Endodermal cell (in vitro differentiated cells): ENCODE measurements at regions not wholly inside any gene's neighbourhood (a gene's known extent, or its start where the extent isn't known, plus 50 kb on each side); places are given as distances from the start of the nearest gene placed in this dataset.

ENCODE experiments used
- DNase-seq: peaks from one replicate; pipeline ENCODE4 v3.0.0-alpha.2; 2017
- H3K27ac ChIP-seq: 2 replicates; pipeline ENCODE4 v1.5.1; 2013; ENCODE audit warnings: mild to moderate bottlenecking, low read depth, low read length, moderate library complexity
- H3K27me3 ChIP-seq: 2 replicates; pipeline ENCODE4 v1.6.1; 2013; ENCODE audit warnings: mild to moderate bottlenecking, low read length, moderate library complexity; ENCODE audit not compliant: insufficient read depth, control insufficient read depth, poor library complexity, severe bottlenecking
- H3K36me3 ChIP-seq: 2 replicates; pipeline ENCODE4 v1.7.0; 2013; ENCODE audit warnings: mild to moderate bottlenecking, low read length, moderate library complexity; ENCODE audit not compliant: control insufficient read depth, insufficient read depth
- H3K4me1 ChIP-seq: one replicate; pipeline ENCODE4 v1.7.0; 2013; ENCODE audit warnings: low read length; ENCODE audit not compliant: control insufficient read depth, insufficient read depth
- H3K4me3 ChIP-seq: 2 replicates; pipeline ENCODE4 v1.5.1; 2013; ENCODE audit warnings: mild to moderate bottlenecking, low read length, moderate library complexity
- H3K9ac ChIP-seq: 2 replicates; pipeline ENCODE4 v1.6.1; 2013; ENCODE audit warnings: mild to moderate bottlenecking, low read length, moderate library complexity; ENCODE audit not compliant: poor library complexity, severe bottlenecking; ENCODE audit errors: extremely low read depth
- H3K9me3 ChIP-seq: 2 replicates; pipeline ENCODE4 v1.6.1; 2013; ENCODE audit warnings: mild to moderate bottlenecking, low read length, moderate library complexity; ENCODE audit not compliant: control insufficient read depth
- H3K27ac Mint-ChIP-seq: 2 replicates; pipeline ENCODE4 v1.8.0; 2020; ENCODE audit warnings: mixed read lengths
- H3K27me3 Mint-ChIP-seq: 2 replicates; pipeline ENCODE4 v1.8.0; 2021; ENCODE audit warnings: mild to moderate bottlenecking, mixed read lengths; ENCODE audit not compliant: insufficient read depth
- H3K36me3 Mint-ChIP-seq: 2 replicates; pipeline ENCODE4 v1.8.0; 2020; ENCODE audit warnings: low read depth, mixed read lengths
- H3K4me1 Mint-ChIP-seq: 2 replicates; pipeline ENCODE4 v1.8.0; 2020; ENCODE audit warnings: mixed read lengths
- H3K4me3 Mint-ChIP-seq: 2 replicates; pipeline ENCODE4 v1.8.0; 2020; ENCODE audit warnings: mild to moderate bottlenecking, moderate library complexity, mixed read lengths
- H3K9me3 Mint-ChIP-seq: 2 replicates; pipeline ENCODE4 v1.8.0; 2020; ENCODE audit warnings: mild to moderate bottlenecking, mixed read lengths
- WGBS, 2 experiments: methylation state at CpG; one replicate each; pipeline versions ENCODE4 v1.1.5 to v1.1.7; 2013; ENCODE audit warnings: missing lambda C conversion rate in 2 of 2, mixed read lengths in 1 of 2; ENCODE audit not compliant: insufficient coverage in 1 of 2, insufficient read length in 1 of 2; 5-methylcytosine and 5-hydroxymethylcytosine counted together
- TF ChIP-seq, protein P1 (sequence below): fragments of 200-600 bp; sonication (generic); conservative IDR thresholded peaks from 2 replicates; pipeline ENCODE4 v1.5.0; 2021; ENCODE audit warnings: antibody characterized with exemption, mild to moderate bottlenecking

DNA sequence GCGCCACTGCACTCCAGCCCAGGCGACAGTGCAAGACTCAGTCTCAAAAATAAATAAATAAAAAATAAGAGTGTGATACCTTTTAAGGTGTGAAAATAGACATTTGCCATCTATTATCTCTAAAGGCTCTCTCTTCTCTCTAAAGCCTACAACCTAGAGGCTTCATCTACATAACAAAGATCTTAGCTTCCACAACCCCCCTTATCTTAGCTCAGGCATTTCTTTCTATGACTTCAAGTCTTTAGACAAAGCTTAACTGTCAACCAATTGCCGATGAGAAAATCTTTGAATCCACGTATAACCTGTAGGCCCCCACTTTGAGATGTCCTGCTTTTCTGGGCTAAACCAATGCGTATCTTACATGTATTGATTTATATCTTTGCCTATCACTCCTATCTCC is 64.9 kb upstream of the ADAMTS19 start:
- no peak for DNase-seq
- H3K9me3 Mint-ChIP-seq = peaks cover 5% of the 10 kb centered on the region
- Histone ChIP-seq H3K27ac (no peak overlapping the region), H3K4me1 (no peaks in the 10 kb centered on the region), H3K27me3 (no peaks in the 10 kb centered on the region), H3K4me3 (no peak overlapping the region), H3K9me3 (peaks cover 5% of the 10 kb centered on the region), H3K9ac (no peak overlapping the region), H3K36me3 (no peaks in the 10 kb centered on the region)
- TF ChIP-seq, protein P1, sequence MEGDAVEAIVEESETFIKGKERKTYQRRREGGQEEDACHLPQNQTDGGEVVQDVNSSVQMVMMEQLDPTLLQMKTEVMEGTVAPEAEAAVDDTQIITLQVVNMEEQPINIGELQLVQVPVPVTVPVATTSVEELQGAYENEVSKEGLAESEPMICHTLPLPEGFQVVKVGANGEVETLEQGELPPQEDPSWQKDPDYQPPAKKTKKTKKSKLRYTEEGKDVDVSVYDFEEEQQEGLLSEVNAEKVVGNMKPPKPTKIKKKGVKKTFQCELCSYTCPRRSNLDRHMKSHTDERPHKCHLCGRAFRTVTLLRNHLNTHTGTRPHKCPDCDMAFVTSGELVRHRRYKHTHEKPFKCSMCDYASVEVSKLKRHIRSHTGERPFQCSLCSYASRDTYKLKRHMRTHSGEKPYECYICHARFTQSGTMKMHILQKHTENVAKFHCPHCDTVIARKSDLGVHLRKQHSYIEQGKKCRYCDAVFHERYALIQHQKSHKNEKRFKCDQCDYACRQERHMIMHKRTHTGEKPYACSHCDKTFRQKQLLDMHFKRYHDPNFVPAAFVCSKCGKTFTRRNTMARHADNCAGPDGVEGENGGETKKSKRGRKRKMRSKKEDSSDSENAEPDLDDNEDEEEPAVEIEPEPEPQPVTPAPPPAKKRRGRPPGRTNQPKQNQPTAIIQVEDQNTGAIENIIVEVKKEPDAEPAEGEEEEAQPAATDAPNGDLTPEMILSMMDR = no peak
- no peaks in the 10 kb centered on the region for H3K4me1 Mint-ChIP-seq
- H3K27ac Mint-ChIP-seq = no peak overlapping the region
- H3K27me3 Mint-ChIP-seq = no peaks in the 10 kb centered on the region
- no peak overlapping the region for H3K4me3 Mint-ChIP-seq
- WGBS, 2 experiments = 86 to 87% methylated on average over 5 of the region's 5 CpGs
- no peaks in the 10 kb centered on the region for H3K36me3 Mint-ChIP-seq

- WGBS, 2 experiments = 56 to 70% methylated on average over 1 of the region's 1 CpG
- Mint-ChIP-seq H3K4me3 (no peak overlapping the region), H3K4me1 (no peaks in the 10 kb centered on the region), H3K36me3 (no peaks in the 10 kb centered on the region), H3K27ac (no peak overlapping the region), H3K27me3 (no peaks in the 10 kb centered on the region), H3K9me3 (peaks cover 5% of the 10 kb centered on the region)
- TF ChIP-seq, protein P1 = no peak
- H3K9me3 ChIP-seq = peaks cover 5% of the 10 kb centered on the region
- H3K4me1 ChIP-seq = no peaks in the 10 kb centered on the region
- no peak for DNase-seq
- no peaks in the 10 kb centered on the region for H3K27me3 ChIP-seq
- no peak overlapping the region for H3K4me3 ChIP-seq
- no peak overlapping the region for H3K9ac ChIP-seq
- H3K36me3 ChIP-seq = no peaks in the 10 kb centered on the region
- H3K27ac ChIP-seq = no peak overlapping the region
Observed at GRCh38 chr5:129398026-129398678, 61.9 kb upstream of the ADAMTS19 start.

DNA sequence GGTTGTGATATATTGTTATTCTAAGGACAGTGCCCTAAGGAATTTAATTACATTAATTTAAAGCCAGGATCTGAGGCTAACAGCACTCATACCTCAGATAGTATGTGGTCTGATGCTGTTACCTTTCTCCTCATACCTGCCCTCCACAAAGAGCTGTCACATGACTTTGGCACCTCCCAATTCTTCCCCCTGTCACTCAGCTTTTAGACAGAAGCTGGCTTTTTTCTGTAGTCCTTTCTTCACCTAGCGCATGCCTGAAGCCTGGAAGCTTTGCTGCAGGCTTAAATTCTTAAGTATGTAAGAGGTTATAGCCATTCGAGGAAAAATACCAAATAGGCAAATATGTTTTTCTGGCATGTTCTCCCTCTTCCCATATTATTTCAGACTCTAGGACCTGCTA is 61.0 kb upstream of the ADAMTS19 start:
- WGBS, 2 experiments = 63 to 88% methylated on average over 2 of the region's 2 CpGs
- no peak overlapping the region for H3K9ac ChIP-seq
- no peaks in the 10 kb centered on the region for H3K36me3 ChIP-seq
- H3K27me3 Mint-ChIP-seq = no peaks in the 10 kb centered on the region
- peaks cover 5% of the 10 kb centered on the region for H3K9me3 Mint-ChIP-seq
- no peaks in the 10 kb centered on the region for H3K36me3 Mint-ChIP-seq
- H3K4me3 ChIP-seq = no peak overlapping the region
- H3K27ac ChIP-seq = no peak overlapping the region
- no peak overlapping the region for H3K27ac Mint-ChIP-seq
- H3K4me3 Mint-ChIP-seq = no peak overlapping the region
- peak; percentile 62 for DNase-seq
- peaks cover 5% of the 10 kb centered on the region for H3K9me3 ChIP-seq
- TF ChIP-seq, protein P1 = no peak
- no peaks in the 10 kb centered on the region for H3K27me3 ChIP-seq
- H3K4me1 Mint-ChIP-seq = no peaks in the 10 kb centered on the region
- H3K4me1 ChIP-seq = no peaks in the 10 kb centered on the region
